SK-N-SH treated with all-trans-retinoic acid at 6 μM for 48 hours (cell line): ENCODE measurements at regions not wholly inside any gene's neighbourhood (a gene's known extent, or its start where the extent isn't known, plus 50 kb on each side); places are given as distances from the start of the nearest gene placed in this dataset.
"Not testable (repeated sequence)": the region's sequence is repeated elsewhere in the genome, so short reads cannot be mapped to it uniquely, and the experiment has no call there.

Experiments
- ATAC-seq: fragments of 200-7000 bp; cut with Tn5 transposase; 3 replicates; pipeline ENCODE4 v1.9.1; 2020; ENCODE audit warnings: mild to moderate bottlenecking, moderate library complexity
- ARNTL ChIP-seq: fragments of 450-650 bp; formaldehyde crosslinking; IDR thresholded peaks from 2 replicates; pipeline ENCODE4 v1.5.0; 2020; ENCODE audit warnings: low read depth, mild to moderate bottlenecking, moderate library complexity, borderline replicate concordance
- BACH2 ChIP-seq: fragments of 250-450 bp; sonication (Bioruptor Pico); IDR thresholded peaks from 2 replicates; pipeline ENCODE4 v1.9.0; 2021; ENCODE audit warnings: mild to moderate bottlenecking, borderline replicate concordance
- CSDC2 ChIP-seq: fragments of 250-450 bp; sonication (Bioruptor Pico); IDR thresholded peaks from 2 replicates; pipeline ENCODE4 v1.5.0; 2020; ENCODE audit warnings: mild to moderate bottlenecking, moderate library complexity
- ESRRG ChIP-seq: fragments of 250-450 bp; sonication (Bioruptor Pico); IDR thresholded peaks from 2 replicates; pipeline ENCODE4 v1.6.1; 2021; ENCODE audit warnings: mild to moderate bottlenecking
- GLIS3 ChIP-seq: fragments of 250-450 bp; sonication (Bioruptor Pico); IDR thresholded peaks from 2 replicates; pipeline ENCODE4 v1.5.0; 2020; ENCODE audit warnings: mild to moderate bottlenecking, moderate library complexity
- ISL1 ChIP-seq: fragments of 250-450 bp; sonication (Bioruptor Pico); IDR thresholded peaks from 2 replicates; pipeline ENCODE4 v2.1.2; 2022; ENCODE audit warnings: mild to moderate bottlenecking, moderate library complexity
- OSR1 ChIP-seq: fragments of 250-450 bp; sonication (Bioruptor Pico); IDR thresholded peaks from 2 replicates; pipeline ENCODE4 v1.8.0; 2022; ENCODE audit warnings: moderate library complexity, mild to moderate bottlenecking, inconsistent platforms
- PATZ1 ChIP-seq: fragments of 250-450 bp; sonication (Bioruptor Pico); IDR thresholded peaks from 2 replicates; pipeline ENCODE4 v1.8.0; 2020; ENCODE audit warnings: mild to moderate bottlenecking, moderate library complexity, borderline replicate concordance
- POU6F1 ChIP-seq: fragments of 250-450 bp; sonication (Bioruptor Pico); IDR thresholded peaks from 2 replicates; pipeline ENCODE4 v1.8.0; 2021; ENCODE audit warnings: low read depth, mild to moderate bottlenecking, moderate library complexity, borderline replicate concordance
- RARB ChIP-seq: fragments of 250-450 bp; sonication (Bioruptor Pico); IDR thresholded peaks from 2 replicates; pipeline ENCODE4 v1.8.0; 2021; ENCODE audit warnings: mild to moderate bottlenecking, moderate library complexity
- SNAI2 ChIP-seq: fragments of 250-450 bp; sonication (Bioruptor Pico); IDR thresholded peaks from 2 replicates; pipeline ENCODE4 v1.5.0; 2020; ENCODE audit warnings: mild to moderate bottlenecking, moderate library complexity
- TCF4 ChIP-seq: fragments of 250-450 bp; sonication (Bioruptor Pico); IDR thresholded peaks from 2 replicates; pipeline ENCODE4 v1.8.0; 2021; ENCODE audit warnings: mild to moderate bottlenecking, moderate library complexity, borderline replicate concordance
- TOX ChIP-seq: fragments of 250-450 bp; sonication (Bioruptor Pico); IDR thresholded peaks from 2 replicates; pipeline ENCODE4 v1.8.0; 2021; ENCODE audit warnings: mild to moderate bottlenecking, moderate library complexity, borderline replicate concordance
- ZC3H10 ChIP-seq: fragments of 250-450 bp; sonication (Bioruptor Pico); IDR thresholded peaks from 2 replicates; pipeline ENCODE4 v1.5.1; 2021; ENCODE audit warnings: mild to moderate bottlenecking, moderate library complexity
- ZFP3 ChIP-seq: fragments of 250-450 bp; sonication (Bioruptor Pico); IDR thresholded peaks from 2 replicates; pipeline ENCODE4 v1.5.0; 2020; ENCODE audit warnings: mild to moderate bottlenecking, moderate library complexity
- ZFP30 ChIP-seq: fragments of 450-650 bp; formaldehyde crosslinking; IDR thresholded peaks from 2 replicates; pipeline ENCODE4 v1.5.0; 2022; ENCODE audit warnings: mild to moderate bottlenecking, moderate library complexity
- ZNF565 ChIP-seq: fragments of 450-650 bp; formaldehyde crosslinking; conservative IDR thresholded peaks from 2 replicates; pipeline ENCODE4 v1.5.0; 2020; ENCODE audit warnings: low read depth, mild to moderate bottlenecking, moderate library complexity
- ZNF70 ChIP-seq: fragments of 450-650 bp; formaldehyde crosslinking; IDR thresholded peaks from 2 replicates; pipeline ENCODE4 v1.5.0; 2020; ENCODE audit warnings: mild to moderate bottlenecking, moderate library complexity
- ZNF8 ChIP-seq: fragments of 450-650 bp; formaldehyde crosslinking; IDR thresholded peaks from 2 replicates; pipeline ENCODE4 v1.5.0; 2020; ENCODE audit warnings: mild to moderate bottlenecking, moderate library complexity
- TF ChIP-seq, protein P1 (sequence below): fragments of 250-450 bp; sonication (Bioruptor Pico); IDR thresholded peaks from 2 replicates; pipeline ENCODE4 v1.5.0; 2020; ENCODE audit warnings: mild to moderate bottlenecking, moderate library complexity
- TF ChIP-seq, protein P2 (sequence below): fragments of 250-450 bp; sonication (Bioruptor Pico); IDR thresholded peaks from 2 replicates; pipeline ENCODE4 v1.5.1; 2021; ENCODE audit warnings: mild to moderate bottlenecking, moderate library complexity

- TF ChIP-seq ZFP30: no peak
- TF ChIP-seq ESRRG (CRISPR knock-in tag): no peak
- no peak for TF ChIP-seq BACH2
- no peak for TF ChIP-seq ZNF70 (CRISPR knock-in tag)
- TF ChIP-seq, protein P1, sequence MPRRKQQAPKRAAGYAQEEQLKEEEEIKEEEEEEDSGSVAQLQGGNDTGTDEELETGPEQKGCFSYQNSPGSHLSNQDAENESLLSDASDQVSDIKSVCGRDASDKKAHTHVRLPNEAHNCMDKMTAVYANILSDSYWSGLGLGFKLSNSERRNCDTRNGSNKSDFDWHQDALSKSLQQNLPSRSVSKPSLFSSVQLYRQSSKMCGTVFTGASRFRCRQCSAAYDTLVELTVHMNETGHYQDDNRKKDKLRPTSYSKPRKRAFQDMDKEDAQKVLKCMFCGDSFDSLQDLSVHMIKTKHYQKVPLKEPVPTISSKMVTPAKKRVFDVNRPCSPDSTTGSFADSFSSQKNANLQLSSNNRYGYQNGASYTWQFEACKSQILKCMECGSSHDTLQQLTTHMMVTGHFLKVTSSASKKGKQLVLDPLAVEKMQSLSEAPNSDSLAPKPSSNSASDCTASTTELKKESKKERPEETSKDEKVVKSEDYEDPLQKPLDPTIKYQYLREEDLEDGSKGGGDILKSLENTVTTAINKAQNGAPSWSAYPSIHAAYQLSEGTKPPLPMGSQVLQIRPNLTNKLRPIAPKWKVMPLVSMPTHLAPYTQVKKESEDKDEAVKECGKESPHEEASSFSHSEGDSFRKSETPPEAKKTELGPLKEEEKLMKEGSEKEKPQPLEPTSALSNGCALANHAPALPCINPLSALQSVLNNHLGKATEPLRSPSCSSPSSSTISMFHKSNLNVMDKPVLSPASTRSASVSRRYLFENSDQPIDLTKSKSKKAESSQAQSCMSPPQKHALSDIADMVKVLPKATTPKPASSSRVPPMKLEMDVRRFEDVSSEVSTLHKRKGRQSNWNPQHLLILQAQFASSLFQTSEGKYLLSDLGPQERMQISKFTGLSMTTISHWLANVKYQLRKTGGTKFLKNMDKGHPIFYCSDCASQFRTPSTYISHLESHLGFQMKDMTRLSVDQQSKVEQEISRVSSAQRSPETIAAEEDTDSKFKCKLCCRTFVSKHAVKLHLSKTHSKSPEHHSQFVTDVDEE (CRISPR knock-in tag): no peak
- TF ChIP-seq POU6F1 (CRISPR knock-in tag): no peak
- TF ChIP-seq TOX (CRISPR knock-in tag): no peak
- TF ChIP-seq SNAI2: no peak
- TF ChIP-seq TCF4 (CRISPR knock-in tag): no peak
- no peak for TF ChIP-seq ISL1 (CRISPR knock-in tag)
- TF ChIP-seq ZNF8 (CRISPR knock-in tag): no peak
- no peak for TF ChIP-seq RARB (CRISPR knock-in tag)
- TF ChIP-seq, protein P2, sequence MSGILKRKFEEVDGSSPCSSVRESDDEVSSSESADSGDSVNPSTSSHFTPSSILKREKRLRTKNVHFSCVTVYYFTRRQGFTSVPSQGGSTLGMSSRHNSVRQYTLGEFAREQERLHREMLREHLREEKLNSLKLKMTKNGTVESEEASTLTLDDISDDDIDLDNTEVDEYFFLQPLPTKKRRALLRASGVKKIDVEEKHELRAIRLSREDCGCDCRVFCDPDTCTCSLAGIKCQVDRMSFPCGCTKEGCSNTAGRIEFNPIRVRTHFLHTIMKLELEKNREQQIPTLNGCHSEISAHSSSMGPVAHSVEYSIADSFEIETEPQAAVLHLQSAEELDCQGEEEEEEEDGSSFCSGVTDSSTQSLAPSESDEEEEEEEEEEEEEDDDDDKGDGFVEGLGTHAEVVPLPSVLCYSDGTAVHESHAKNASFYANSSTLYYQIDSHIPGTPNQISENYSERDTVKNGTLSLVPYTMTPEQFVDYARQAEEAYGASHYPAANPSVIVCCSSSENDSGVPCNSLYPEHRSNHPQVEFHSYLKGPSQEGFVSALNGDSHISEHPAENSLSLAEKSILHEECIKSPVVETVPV: no peak
- ATAC-seq: no peak
Measured at GRCh38 chr2:120511947-120512710, 166.2 kb downstream of the INHBB start.

- no peak for ATAC-seq
- TF ChIP-seq ISL1 (CRISPR knock-in tag): no peak
Measured at GRCh38 chr2:120513776-120514357, 167.9 kb downstream of the INHBB start.

DNA sequence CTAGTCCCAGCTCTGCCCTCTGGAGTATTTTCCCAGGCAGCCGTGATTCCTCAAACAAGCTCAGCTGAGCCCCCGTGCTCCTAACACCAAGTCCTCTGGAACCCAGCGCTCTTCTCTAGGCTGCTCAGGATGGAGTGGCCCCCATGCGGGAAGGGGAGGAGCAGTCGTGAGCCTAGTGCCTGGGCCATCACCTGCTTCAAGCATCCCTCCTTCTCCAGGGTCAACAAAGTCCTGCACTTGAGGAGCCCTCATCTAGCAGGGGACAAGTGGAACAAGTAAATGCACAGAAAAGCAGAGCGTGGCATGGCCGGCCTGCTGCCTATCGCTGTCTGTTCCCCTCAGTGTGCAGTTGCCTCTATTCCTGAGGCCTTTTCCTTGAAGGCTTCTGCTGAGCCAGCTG is 168.6 kb downstream of the INHBB start:
- TF ChIP-seq RARB (CRISPR knock-in tag): no peak
- no peak for TF ChIP-seq ZFP30
- no peak for TF ChIP-seq ZNF8 (CRISPR knock-in tag)
- TF ChIP-seq GLIS3 (CRISPR knock-in tag): no peak
- TF ChIP-seq CSDC2 (CRISPR knock-in tag): no peak
- TF ChIP-seq, protein P2: no peak
- no peak for TF ChIP-seq ARNTL (CRISPR knock-in tag)
- no peak for TF ChIP-seq TCF4 (CRISPR knock-in tag)
- no peak for TF ChIP-seq PATZ1 (CRISPR knock-in tag)
- no peak for TF ChIP-seq ZNF565 (CRISPR knock-in tag)
- TF ChIP-seq OSR1 (CRISPR knock-in tag): no peak
- no peak for TF ChIP-seq BACH2
- no peak for TF ChIP-seq SNAI2
- no peak for TF ChIP-seq TOX (CRISPR knock-in tag)
- no peak for TF ChIP-seq ZFP3 (CRISPR knock-in tag)
- no peak for TF ChIP-seq ZNF70 (CRISPR knock-in tag)
- TF ChIP-seq ZC3H10 (CRISPR knock-in tag): no peak
- TF ChIP-seq, protein P1 (CRISPR knock-in tag): no peak
- TF ChIP-seq, all 23 proteins: peak for 0
- no peak for ATAC-seq

DNA sequence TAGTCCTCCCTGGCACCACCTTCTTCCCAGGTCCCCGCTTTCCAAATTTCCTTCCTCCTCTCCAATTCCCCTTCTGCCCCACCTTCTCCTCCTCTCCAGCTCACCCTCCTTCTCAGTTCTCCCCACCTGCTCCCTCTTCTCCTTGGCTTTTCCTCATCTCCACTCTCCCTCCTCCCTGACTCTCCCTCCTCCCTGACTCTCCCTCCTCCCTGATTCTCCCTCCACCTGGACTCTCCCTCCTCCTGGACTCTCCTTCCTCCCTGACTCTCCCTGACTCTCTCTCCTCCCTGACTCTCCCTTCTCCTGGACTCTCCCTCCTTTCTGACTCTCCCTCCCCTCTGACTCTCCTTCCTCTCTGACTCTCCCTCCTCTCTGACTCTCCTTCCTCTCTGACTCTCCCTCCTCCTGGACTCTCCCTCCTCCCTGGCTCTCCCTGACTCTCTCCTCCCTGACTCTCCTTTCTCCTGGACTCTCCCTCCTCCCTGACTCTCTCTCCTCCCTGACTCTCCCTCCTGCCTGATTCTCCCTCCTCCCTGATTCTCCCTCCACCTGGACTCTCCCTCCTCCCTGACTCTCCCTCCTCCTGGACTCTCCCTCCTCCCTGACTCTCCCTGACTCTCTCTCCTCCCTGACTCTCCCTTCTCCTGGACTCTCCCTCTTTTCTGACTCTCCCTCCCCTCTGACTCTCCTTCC is 169.3 kb downstream of the INHBB start:
- not testable (repeated sequence) for ATAC-seq
